Esophagus muscularis mucosa (tissue), 4 donors: ENCODE measurements at regions not wholly inside any gene's neighbourhood (a gene's known extent, or its start where the extent isn't known, plus 50 kb on each side); places are given as distances from the start of the nearest gene placed in this dataset.

Source experiments
- DNase-seq: peaks from one replicate; pipeline ENCODE4 v3.0.0-alpha.2; 2017; ENCODE audit errors: extremely low spot score
- H3K27ac ChIP-seq, 4 donors: fragments of 200-600 bp; sonication (generic); replicated peaks in 1 of 4; 1 replicate in 3 of 4; 2 replicates in 1 of 4; pipeline ENCODE4 v1.5.1; 2016 to 2019; ENCODE audit warnings: mild to moderate bottlenecking in 1 of 4
- H3K27me3 ChIP-seq, 4 donors: fragments of 200-600 bp; sonication (generic); one replicate each; pipeline versions ENCODE4 v1.5.1 to v1.6.0; 2016 to 2019
- H3K36me3 ChIP-seq, 4 donors: fragments of 200-600 bp; sonication (generic); one replicate each; pipeline ENCODE4 v1.5.1; 2016 to 2019
- H3K4me1 ChIP-seq, 4 donors: fragments of 200-600 bp; sonication (generic); one replicate each; pipeline ENCODE4 v1.5.1; 2016 to 2019
- H3K4me3 ChIP-seq, 4 donors: fragments of 200-600 bp; sonication (generic); 1 replicate in 2 of 4; 2 replicates in 2 of 4; pipeline ENCODE4 v1.5.1; 2016 to 2019; ENCODE audit warnings: mild to moderate bottlenecking in 4 of 4, moderate library complexity in 1 of 4
- H3K9me3 ChIP-seq, 4 donors: fragments of 200-600 bp; sonication (generic); 1 replicate in 3 of 4; 2 replicates in 1 of 4; pipeline ENCODE4 v1.5.1; 2016 to 2019
- EP300 ChIP-seq: sonication (generic); formaldehyde crosslinking; IDR thresholded peaks from one replicate; pipeline ENCODE4 v1.6.1; 2017; ENCODE audit warnings: antibody characterized with exemption
- POLR2A ChIP-seq: fragments of 450-650 bp; IDR thresholded peaks from one replicate; pipeline ENCODE4 v1.6.1; 2017; ENCODE audit warnings: antibody characterized with exemption, moderate library complexity, mild to moderate bottlenecking, low read depth
- POLR2AphosphoS5 ChIP-seq, 2 donors: sonication (generic); formaldehyde crosslinking; IDR thresholded peaks; one replicate each; pipeline ENCODE4 v1.6.1; 2017; ENCODE audit warnings: antibody characterized with exemption in 2 of 2
- WGBS: methylation state at CpG from one replicate; pipeline ENCODE4 v1.1.5; 2018; 5-methylcytosine and 5-hydroxymethylcytosine counted together
- intact Hi-C: fragments of 100-400 bp; cut with DNase I; formaldehyde crosslinking; loops from one replicate; pipeline ENCODE4 v1.15.1; 2023
- TF ChIP-seq, protein P1 (sequence below), 3 experiments: fragments of 200-600 bp in 2 of 3; fragments of 450-650 bp in 1 of 3; sonication (generic) in 2 of 3; IDR thresholded peaks; one replicate each; pipeline ENCODE4 v1.5.1; 2017 to 2019; ENCODE audit warnings: antibody characterized with exemption in 3 of 3, mild to moderate bottlenecking in 2 of 3, moderate library complexity in 1 of 3

DNA sequence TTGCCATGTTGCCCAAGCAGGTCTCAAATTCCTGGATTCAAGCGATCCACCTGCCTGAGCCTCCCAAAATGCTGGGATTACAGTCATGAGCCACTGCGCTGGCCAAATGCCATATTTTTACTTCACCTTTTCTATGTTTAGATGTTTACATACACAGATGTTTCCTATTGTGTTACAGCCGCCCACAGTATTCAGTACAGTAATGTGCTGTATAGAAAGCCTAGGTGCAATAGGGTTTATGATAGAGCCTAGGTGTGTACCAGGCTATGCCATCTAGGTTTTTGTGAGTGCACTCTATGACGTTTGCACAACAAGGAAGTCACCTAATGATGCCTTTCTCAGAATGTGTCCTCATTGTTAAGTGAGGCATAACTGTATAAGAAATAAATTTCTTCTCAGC, 153.4 kb downstream of the CHRM3 start:
- Histone ChIP-seq H3K9me3 (no peaks in the 10 kb centered on the region), H3K4me1 (peaks cover 0 to 44% (median 32%) of the 10 kb centered on the region in 4 donors), H3K27ac (no peak overlapping the region), H3K4me3 (no peak overlapping the region), H3K27me3 (no peaks in the 10 kb centered on the region), H3K36me3 (no peaks in the 10 kb centered on the region)
- no peak for DNase-seq
- intact Hi-C loops = no loop called here
- no peak for TF ChIP-seq EP300
- no peak for TF ChIP-seq POLR2AphosphoS5 (IDR thresholded peaks at IDR 0.05)
- no peak for TF ChIP-seq POLR2A
- TF ChIP-seq, protein P1, sequence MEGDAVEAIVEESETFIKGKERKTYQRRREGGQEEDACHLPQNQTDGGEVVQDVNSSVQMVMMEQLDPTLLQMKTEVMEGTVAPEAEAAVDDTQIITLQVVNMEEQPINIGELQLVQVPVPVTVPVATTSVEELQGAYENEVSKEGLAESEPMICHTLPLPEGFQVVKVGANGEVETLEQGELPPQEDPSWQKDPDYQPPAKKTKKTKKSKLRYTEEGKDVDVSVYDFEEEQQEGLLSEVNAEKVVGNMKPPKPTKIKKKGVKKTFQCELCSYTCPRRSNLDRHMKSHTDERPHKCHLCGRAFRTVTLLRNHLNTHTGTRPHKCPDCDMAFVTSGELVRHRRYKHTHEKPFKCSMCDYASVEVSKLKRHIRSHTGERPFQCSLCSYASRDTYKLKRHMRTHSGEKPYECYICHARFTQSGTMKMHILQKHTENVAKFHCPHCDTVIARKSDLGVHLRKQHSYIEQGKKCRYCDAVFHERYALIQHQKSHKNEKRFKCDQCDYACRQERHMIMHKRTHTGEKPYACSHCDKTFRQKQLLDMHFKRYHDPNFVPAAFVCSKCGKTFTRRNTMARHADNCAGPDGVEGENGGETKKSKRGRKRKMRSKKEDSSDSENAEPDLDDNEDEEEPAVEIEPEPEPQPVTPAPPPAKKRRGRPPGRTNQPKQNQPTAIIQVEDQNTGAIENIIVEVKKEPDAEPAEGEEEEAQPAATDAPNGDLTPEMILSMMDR (IDR thresholded peaks at IDR 0.05) = no peak
- 76% methylated on average over 4 of the region's 4 CpGs for WGBS

DNA sequence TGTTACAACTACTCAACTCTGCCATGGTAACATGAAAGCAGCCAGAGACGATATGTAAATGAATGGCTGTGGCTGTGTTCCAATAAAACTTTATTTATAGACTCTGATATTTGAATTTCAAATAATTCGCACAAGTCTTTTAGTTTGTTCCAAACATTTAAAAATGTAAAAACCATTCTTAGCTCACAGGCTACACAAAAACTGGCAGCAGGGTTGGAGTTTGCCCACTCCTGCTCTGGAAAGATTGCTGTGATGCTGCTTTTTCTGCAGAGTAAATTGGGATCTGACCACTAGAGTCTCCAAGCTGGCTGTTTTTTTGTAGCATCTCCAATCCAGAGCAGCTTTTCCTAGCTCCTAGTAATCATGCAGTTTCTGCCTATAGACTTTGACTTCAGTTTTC, 157.5 kb downstream of the CHRM3 start:
- no peak for DNase-seq
- H3K27me3 ChIP-seq = no peaks in the 10 kb centered on the region
- no peaks in the 10 kb centered on the region for H3K9me3 ChIP-seq
- 75% methylated on average over 2 of the region's 2 CpGs for WGBS
- H3K36me3 ChIP-seq = no peaks in the 10 kb centered on the region
- no peak overlapping the region for H3K27ac ChIP-seq
- H3K4me3 ChIP-seq = no peak overlapping the region
- H3K4me1 ChIP-seq = peaks cover 0 to 34% (median 26%) of the 10 kb centered on the region in 4 donors
- TF ChIP-seq POLR2A (no peak), EP300 (no peak), POLR2AphosphoS5 (IDR thresholded peaks at IDR 0.05) (no peak)
- TF ChIP-seq, protein P1 (IDR thresholded peaks at IDR 0.05) = no peak
- intact Hi-C loops = no loop called here

DNA sequence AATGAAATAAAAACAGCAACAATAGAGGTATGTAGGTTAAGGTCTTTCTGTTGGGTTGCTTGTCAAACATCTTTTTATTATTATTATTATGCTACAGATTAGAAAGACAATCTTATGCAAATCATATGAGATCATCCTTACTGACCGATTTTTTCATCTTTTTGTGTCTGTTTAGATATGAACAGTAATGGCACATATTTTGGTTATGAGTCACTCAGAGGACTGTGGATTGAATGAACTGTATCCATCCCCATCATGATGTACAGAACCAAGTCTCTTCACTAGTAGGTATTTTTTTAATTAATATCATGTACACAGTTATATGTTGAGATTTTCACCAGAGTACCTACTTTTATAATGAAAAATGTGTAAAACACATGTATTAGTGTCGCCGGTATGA, 159.1 kb downstream of the CHRM3 start:
- 84% methylated on average over 3 of the region's 3 CpGs for WGBS
- DNase-seq = no peak
- H3K36me3 ChIP-seq = no peaks in the 10 kb centered on the region
- peaks cover 0 to 36% (median 24%) of the 10 kb centered on the region in 4 donors for H3K4me1 ChIP-seq
- H3K27me3 ChIP-seq = no peaks in the 10 kb centered on the region
- H3K27ac ChIP-seq = no peak overlapping the region
- no peak for TF ChIP-seq POLR2AphosphoS5 (IDR thresholded peaks at IDR 0.05)
- TF ChIP-seq, protein P1 (IDR thresholded peaks at IDR 0.05) = no peak
- no peak for TF ChIP-seq POLR2A
- TF ChIP-seq EP300 = no peak
- no peaks in the 10 kb centered on the region for H3K9me3 ChIP-seq
- intact Hi-C loops = no loop called here
- H3K4me3 ChIP-seq = no peak overlapping the region

DNA sequence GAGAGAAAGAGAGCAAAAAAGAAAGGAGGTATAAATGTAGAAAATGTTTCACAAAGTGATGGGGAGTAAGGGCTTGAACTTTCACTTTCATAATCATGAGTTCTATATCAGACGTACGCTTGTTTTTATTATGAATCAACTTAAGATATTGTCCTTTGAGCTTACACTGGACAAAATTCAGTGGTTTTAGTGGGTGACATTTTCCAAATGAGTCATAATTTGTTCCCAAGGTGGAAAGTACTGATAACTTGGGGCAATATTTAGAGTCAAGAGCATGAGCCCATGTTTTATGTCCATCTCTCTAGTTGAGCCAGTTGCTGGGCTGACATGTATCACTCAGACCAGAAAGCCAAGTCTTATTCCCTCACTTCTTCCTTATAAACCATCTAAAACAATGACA, 161.6 kb downstream of the CHRM3 start:
- H3K4me3 ChIP-seq = peak overlapping the region; percentile 4 to 39 (median 13)
- intact Hi-C loops = no loop called here
- H3K9me3 ChIP-seq = no peaks in the 10 kb centered on the region
- DNase-seq = no peak
- no peaks in the 10 kb centered on the region for H3K27me3 ChIP-seq
- H3K4me1 ChIP-seq = peaks cover 0 to 40% (median 25%) of the 10 kb centered on the region in 4 donors
- no peak for TF ChIP-seq EP300
- TF ChIP-seq, protein P1 (IDR thresholded peaks at IDR 0.05) = no peak
- TF ChIP-seq POLR2A = no peak
- no peak for TF ChIP-seq POLR2AphosphoS5 (IDR thresholded peaks at IDR 0.05)
- peak overlapping the region in 1 of 4 donors; percentile 18 for H3K27ac ChIP-seq
- no peaks in the 10 kb centered on the region for H3K36me3 ChIP-seq
- WGBS = 62% methylated on average over 2 of the region's 2 CpGs

DNA sequence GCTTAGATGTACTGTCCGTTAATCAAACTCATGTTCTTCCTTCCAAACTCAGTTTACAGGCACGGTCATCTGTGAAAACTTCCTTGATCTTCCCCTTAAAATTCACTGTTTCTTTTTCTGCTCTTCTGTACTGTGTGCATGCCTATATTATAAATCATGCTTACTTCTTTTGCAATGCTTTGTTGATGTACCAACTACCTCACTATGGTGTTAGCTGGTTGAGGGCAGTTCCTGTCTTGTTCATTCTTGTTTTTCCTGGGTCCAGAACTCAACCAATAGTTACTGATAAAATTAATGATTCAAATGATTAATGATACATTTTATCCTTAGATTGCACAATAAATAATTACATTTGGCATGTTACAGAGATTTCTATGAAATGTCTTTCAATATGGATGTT, 163.8 kb downstream of the CHRM3 start:
- no peak overlapping the region for H3K27ac ChIP-seq
- no peak for TF ChIP-seq POLR2A
- no peak for TF ChIP-seq EP300
- TF ChIP-seq, protein P1 (IDR thresholded peaks at IDR 0.05) = no peak
- no peak for TF ChIP-seq POLR2AphosphoS5 (IDR thresholded peaks at IDR 0.05)
- no peak overlapping the region for H3K4me3 ChIP-seq
- WGBS = 94% methylated on average over 2 of the region's 2 CpGs
- intact Hi-C loops = no loop called here
- no peaks in the 10 kb centered on the region for H3K27me3 ChIP-seq
- no peak for DNase-seq
- H3K36me3 ChIP-seq = no peaks in the 10 kb centered on the region
- H3K9me3 ChIP-seq = no peaks in the 10 kb centered on the region
- H3K4me1 ChIP-seq = peaks cover 0 to 40% (median 25%) of the 10 kb centered on the region in 4 donors
